Thyroid gland (tissue), 4 donors: ENCODE measurements at regions not wholly inside any gene's neighbourhood (a gene's known extent, or its start where the extent isn't known, plus 50 kb on each side); places are given as distances from the start of the nearest gene placed in this dataset.
A peak's percentile ranks its signal among the peaks of the same experiment; 100 is the strongest.

Source experiments
- DNase-seq, 2 donors: peaks; one replicate each; pipeline ENCODE4 v3.0.0-alpha.2; 2019
- H3K27ac ChIP-seq, 3 donors: fragments of 200-600 bp; sonication (generic); 1 replicate in 2 of 3; 2 replicates in 1 of 3; pipeline ENCODE4 v1.5.1; 2016 to 2019; ENCODE audit warnings: mild to moderate bottlenecking in 1 of 3, moderate library complexity in 1 of 3
- H3K27me3 ChIP-seq: fragments of 200-600 bp; sonication (generic); one replicate; pipeline ENCODE4 v1.5.1; 2019
- H3K36me3 ChIP-seq, 2 donors: fragments of 200-600 bp; sonication (generic); one replicate each; pipeline ENCODE4 v1.5.1; 2016 to 2019
- H3K4me1 ChIP-seq, 2 donors: fragments of 200-600 bp; sonication (generic); one replicate each; pipeline ENCODE4 v1.5.1; 2017 to 2019
- H3K4me3 ChIP-seq, 3 donors: fragments of 200-600 bp; sonication (generic); replicated peaks in 1 of 3; 1 replicate in 2 of 3; 2 replicates in 1 of 3; pipeline ENCODE4 v1.5.1; 2016; ENCODE audit warnings: mild to moderate bottlenecking in 1 of 3
- H3K9me3 ChIP-seq: fragments of 200-600 bp; sonication (generic); one replicate; pipeline ENCODE4 v1.5.1; 2017
- POLR2A ChIP-seq, 2 donors: fragments of 450-650 bp; IDR thresholded peaks; one replicate each; pipeline ENCODE4 v1.6.1; 2017; ENCODE audit warnings: antibody characterized with exemption in 2 of 2, mild to moderate bottlenecking in 2 of 2, moderate library complexity in 1 of 2
- WGBS, 2 donors: methylation state at CpG; one replicate each; pipeline ENCODE4 v1.1.5; 2017; 5-methylcytosine and 5-hydroxymethylcytosine counted together
- intact Hi-C: fragments of 100-400 bp; cut with DNase I; formaldehyde crosslinking; loops from one replicate; pipeline ENCODE4 v1.15.1; 2023
- TF ChIP-seq, protein P1 (sequence below), 6 experiments: fragments of 200-600 bp in 3 of 6; fragments of 450-650 bp in 3 of 6; sonication (generic) in 3 of 6; IDR thresholded peaks; one replicate each; pipeline ENCODE4 v1.5.1; 2016 to 2019; ENCODE audit warnings: antibody characterized with exemption in 6 of 6, mild to moderate bottlenecking in 2 of 6, inconsistent platforms in 1 of 6, moderate library complexity in 1 of 6

DNA sequence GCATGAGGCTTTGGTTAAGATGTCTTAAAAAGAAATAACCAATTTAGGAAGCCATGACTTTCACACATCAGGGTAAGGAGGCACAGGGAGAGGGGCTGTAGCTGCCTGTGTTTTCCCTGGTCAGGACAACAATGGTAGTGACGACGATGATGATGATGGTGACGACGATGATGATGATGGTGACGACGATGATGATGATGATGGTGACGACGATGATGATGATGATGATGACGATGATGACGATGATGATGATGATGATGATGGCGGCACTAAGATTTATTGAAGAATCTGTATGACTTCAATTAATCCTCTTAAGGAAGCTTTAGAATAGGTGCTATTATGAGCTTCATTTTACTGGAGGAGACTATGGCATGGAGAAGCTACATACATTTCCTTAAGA, 284.1 kb upstream of the TNRC6C start:
- no peaks in the 10 kb centered on the region for H3K27me3 ChIP-seq
- no peak overlapping the region for H3K27ac ChIP-seq
- H3K36me3 ChIP-seq = no peaks in the 10 kb centered on the region
- H3K4me3 ChIP-seq = no peak overlapping the region
- TF ChIP-seq, protein P1, sequence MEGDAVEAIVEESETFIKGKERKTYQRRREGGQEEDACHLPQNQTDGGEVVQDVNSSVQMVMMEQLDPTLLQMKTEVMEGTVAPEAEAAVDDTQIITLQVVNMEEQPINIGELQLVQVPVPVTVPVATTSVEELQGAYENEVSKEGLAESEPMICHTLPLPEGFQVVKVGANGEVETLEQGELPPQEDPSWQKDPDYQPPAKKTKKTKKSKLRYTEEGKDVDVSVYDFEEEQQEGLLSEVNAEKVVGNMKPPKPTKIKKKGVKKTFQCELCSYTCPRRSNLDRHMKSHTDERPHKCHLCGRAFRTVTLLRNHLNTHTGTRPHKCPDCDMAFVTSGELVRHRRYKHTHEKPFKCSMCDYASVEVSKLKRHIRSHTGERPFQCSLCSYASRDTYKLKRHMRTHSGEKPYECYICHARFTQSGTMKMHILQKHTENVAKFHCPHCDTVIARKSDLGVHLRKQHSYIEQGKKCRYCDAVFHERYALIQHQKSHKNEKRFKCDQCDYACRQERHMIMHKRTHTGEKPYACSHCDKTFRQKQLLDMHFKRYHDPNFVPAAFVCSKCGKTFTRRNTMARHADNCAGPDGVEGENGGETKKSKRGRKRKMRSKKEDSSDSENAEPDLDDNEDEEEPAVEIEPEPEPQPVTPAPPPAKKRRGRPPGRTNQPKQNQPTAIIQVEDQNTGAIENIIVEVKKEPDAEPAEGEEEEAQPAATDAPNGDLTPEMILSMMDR (IDR thresholded peaks at IDR 0.05) = no peak
- TF ChIP-seq POLR2A (IDR thresholded peaks at IDR 0.05) = no peak
- peaks cover 0 to 11% of the 10 kb centered on the region in 2 donors for H3K4me1 ChIP-seq
- DNase-seq = no peak
- intact Hi-C loops = no loop called here
- H3K9me3 ChIP-seq = no peaks in the 10 kb centered on the region
- 77 to 84% methylated on average over 11 of the region's 11 CpGs for WGBS, 2 donors

DNA sequence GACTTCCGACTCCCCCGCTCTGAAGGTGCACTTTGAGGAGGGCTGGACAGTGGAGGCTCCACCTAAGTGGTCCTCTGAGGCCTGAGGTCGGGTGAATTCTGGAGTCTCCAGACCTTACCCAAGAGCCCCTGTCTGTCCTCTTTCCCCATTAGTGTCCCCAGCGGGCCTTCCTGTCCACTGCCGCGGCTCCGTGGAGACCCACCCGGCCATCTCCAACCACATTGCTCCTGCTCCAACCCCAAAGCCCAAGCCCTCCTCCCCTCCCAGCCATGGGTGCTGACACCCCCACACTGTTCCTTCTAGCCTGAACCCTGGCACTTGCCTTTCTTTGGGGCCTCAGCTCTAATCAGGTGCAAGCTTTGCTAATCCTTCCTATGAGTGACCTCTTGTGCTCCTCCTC, 283.1 kb upstream of the TNRC6C start:
- no peaks in the 10 kb centered on the region for H3K36me3 ChIP-seq
- no peaks in the 10 kb centered on the region for H3K9me3 ChIP-seq
- H3K27me3 ChIP-seq = no peaks in the 10 kb centered on the region
- DNase-seq = no peak
- H3K27ac ChIP-seq = no peak overlapping the region
- H3K4me1 ChIP-seq = peaks cover 0 to 11% of the 10 kb centered on the region in 2 donors
- WGBS, 2 donors = 88 to 95% methylated on average over 6 to 8 of the region's 8 CpGs
- intact Hi-C loops = no loop called here
- no peak for TF ChIP-seq POLR2A (IDR thresholded peaks at IDR 0.05)
- TF ChIP-seq, protein P1 (IDR thresholded peaks at IDR 0.05) = no peak
- no peak overlapping the region for H3K4me3 ChIP-seq

DNA sequence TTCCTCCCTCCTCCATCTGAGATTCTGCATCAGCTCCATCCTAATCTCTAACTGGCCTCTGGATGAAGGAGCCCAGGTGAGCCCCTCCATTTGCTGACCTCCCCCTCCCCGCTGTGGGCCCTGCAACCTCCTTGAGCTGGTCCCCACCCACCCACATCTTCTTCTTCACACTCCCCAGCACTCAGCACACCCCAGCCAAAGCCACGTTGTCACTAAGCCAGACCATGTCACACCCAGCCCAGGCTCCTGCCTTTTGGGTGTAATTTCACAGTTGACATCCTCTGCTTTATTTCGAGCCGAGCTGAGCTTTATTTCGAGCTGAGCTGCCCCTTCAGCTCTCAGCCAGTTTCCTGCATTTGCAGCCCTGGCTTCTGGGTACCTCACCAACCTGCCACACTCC, 282.7 kb upstream of the TNRC6C start:
- H3K27ac ChIP-seq = no peak overlapping the region

DNA sequence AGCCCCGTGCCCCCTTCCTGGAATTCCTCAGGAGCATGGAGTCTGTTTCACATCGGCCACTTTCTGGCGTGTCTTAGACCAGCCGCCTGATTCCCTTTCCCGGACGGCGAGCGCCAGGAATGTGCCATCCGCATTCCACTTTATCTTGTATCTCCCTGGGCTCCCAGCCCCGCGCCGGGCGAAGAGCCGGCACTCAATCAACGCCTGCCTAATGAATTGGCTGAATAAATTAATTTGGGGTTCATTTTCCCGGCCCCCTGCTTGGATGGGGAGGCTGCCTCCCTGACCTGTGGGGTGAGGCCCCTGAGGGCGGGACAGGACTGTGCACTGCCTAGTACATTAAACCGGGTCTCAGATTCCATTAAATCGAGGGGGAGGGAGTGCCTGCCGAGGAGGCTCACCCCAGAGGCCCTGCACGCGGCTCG, 282.3 kb upstream of the TNRC6C start:
- TF ChIP-seq, protein P1 (IDR thresholded peaks at IDR 0.05) = no peak
- TF ChIP-seq POLR2A (IDR thresholded peaks at IDR 0.05) = no peak
- Histone ChIP-seq H3K4me1 (peaks cover 0 to 11% of the 10 kb centered on the region in 2 donors), H3K27me3 (no peaks in the 10 kb centered on the region), H3K9me3 (no peaks in the 10 kb centered on the region), H3K36me3 (no peaks in the 10 kb centered on the region), H3K27ac (no peak overlapping the region), H3K4me3 (no peak overlapping the region)
- intact Hi-C loops = no loop called here
- peak in 1 of 2 donors; percentile 6 for DNase-seq
- 33 to 41% methylated on average over 23 of the region's 23 CpGs for WGBS, 2 donors

More for the DNA sequence above, 282.7 kb upstream of the TNRC6C start:
- Histone ChIP-seq H3K27me3 (no peaks in the 10 kb centered on the region), H3K4me3 (no peak overlapping the region), H3K36me3 (no peaks in the 10 kb centered on the region), H3K4me1 (peaks cover 0 to 11% of the 10 kb centered on the region in 2 donors), H3K9me3 (no peaks in the 10 kb centered on the region)
- intact Hi-C loops = no loop called here
- DNase-seq = peak in 1 of 2 donors; percentile 12
- WGBS, 2 donors = 25 to 35% methylated on average over 5 of the region's 5 CpGs
- no peak for TF ChIP-seq POLR2A (IDR thresholded peaks at IDR 0.05)
- TF ChIP-seq, protein P1 (IDR thresholded peaks at IDR 0.05) = no peak

DNA sequence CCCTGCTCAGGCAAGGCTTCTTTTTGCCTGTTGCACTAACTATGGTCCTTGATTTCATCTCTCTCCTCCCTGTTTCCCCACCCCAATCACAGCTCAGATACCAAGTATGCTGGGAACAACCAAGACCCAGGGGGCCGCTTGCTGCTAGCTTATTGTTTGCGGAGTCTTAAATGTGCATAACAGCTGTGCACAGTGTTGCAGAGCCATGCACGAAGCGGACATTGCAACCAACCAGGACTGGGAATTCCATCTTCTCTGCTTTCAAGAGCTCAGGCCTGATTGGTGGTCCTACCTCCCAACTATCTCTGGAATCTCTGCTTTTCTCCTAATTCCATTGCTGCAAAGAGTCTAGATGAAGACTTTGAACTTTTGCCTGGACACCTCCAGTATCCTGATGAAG, 281.3 kb upstream of the TNRC6C start:
- no peak for TF ChIP-seq POLR2A (IDR thresholded peaks at IDR 0.05)
- TF ChIP-seq, protein P1 (IDR thresholded peaks at IDR 0.05) = no peak
- no peak overlapping the region for H3K27ac ChIP-seq
- no peaks in the 10 kb centered on the region for H3K27me3 ChIP-seq
- peaks cover 6 to 15% of the 10 kb centered on the region in 2 donors for H3K4me1 ChIP-seq
- 90 to 95% methylated on average over 4 of the region's 4 CpGs for WGBS, 2 donors
- H3K4me3 ChIP-seq = no peak overlapping the region
- intact Hi-C loops = no loop called here
- no peaks in the 10 kb centered on the region for H3K36me3 ChIP-seq
- H3K9me3 ChIP-seq = no peaks in the 10 kb centered on the region
- DNase-seq = no peak
